Loucy (cell line): ENCODE measurements at regions not wholly inside any gene's neighbourhood (a gene's known extent, or its start where the extent isn't known, plus 50 kb on each side); places are given as distances from the start of the nearest gene placed in this dataset.

Experiments used
- H2AFZ ChIP-seq: fragments of 200-600 bp; sonication (generic); 2 replicates; pipeline ENCODE4 v1.6.0; 2016; ENCODE audit warnings: antibody characterized with exemption, mild to moderate bottlenecking, low read length, moderate library complexity
- H3F3A ChIP-seq: fragments of 200-600 bp; 2 replicates; pipeline ENCODE4 v1.6.0; 2016; ENCODE audit warnings: antibody characterized with exemption, low read depth, mild to moderate bottlenecking
- H3K27me3 ChIP-seq: fragments of 200-600 bp; sonication (generic); 2 replicates; pipeline ENCODE4 v1.6.1; 2014; ENCODE audit warnings: low read length, mild to moderate bottlenecking; ENCODE audit not compliant: insufficient read depth, poor library complexity, severe bottlenecking
- H3K36me3 ChIP-seq: fragments of 200-600 bp; sonication (generic); 2 replicates; pipeline ENCODE4 v1.6.1; 2016; ENCODE audit warnings: low read length; ENCODE audit not compliant: insufficient read depth
- H3K4me1 ChIP-seq: fragments of 200-600 bp; sonication (generic); 2 replicates; pipeline ENCODE4 v1.5.1; 2014; ENCODE audit warnings: low read length, mild to moderate bottlenecking; ENCODE audit not compliant: insufficient read depth, poor library complexity, severe bottlenecking
- H3K4me2 ChIP-seq: fragments of 200-600 bp; sonication (generic); 2 replicates; pipeline ENCODE4 v1.6.0; 2014; ENCODE audit warnings: antibody characterized with exemption, low read length, low read depth, mild to moderate bottlenecking; ENCODE audit not compliant: poor library complexity, severe bottlenecking
- H3K4me3 ChIP-seq: fragments of 200-600 bp; sonication (generic); 2 replicates; pipeline ENCODE4 v1.5.1; 2014; ENCODE audit warnings: low read length, mild to moderate bottlenecking, mixed read lengths; ENCODE audit not compliant: poor library complexity, severe bottlenecking
- H3K79me2 ChIP-seq: fragments of 200-600 bp; sonication (generic); 2 replicates; pipeline ENCODE4 v1.6.1; 2014; ENCODE audit warnings: low read length; ENCODE audit not compliant: insufficient read depth
- H3K9ac ChIP-seq: fragments of 200-600 bp; sonication (generic); 2 replicates; pipeline ENCODE4 v1.6.0; 2014; ENCODE audit warnings: mild to moderate bottlenecking, low read depth, low read length, moderate library complexity; ENCODE audit not compliant: poor library complexity, severe bottlenecking
- H3K9me2 ChIP-seq: fragments of 200-600 bp; sonication (generic); replicated peaks from 2 replicates; pipeline ENCODE4 v1.6.1; 2016; ENCODE audit warnings: low read depth, low read length, mixed read lengths
- H3K9me3 ChIP-seq: fragments of 200-600 bp; sonication (generic); 2 replicates; pipeline ENCODE4 v1.6.1; 2014; ENCODE audit warnings: mild to moderate bottlenecking, antibody characterized with exemption, low read length, low read depth; ENCODE audit not compliant: insufficient read depth
- H4K20me1 ChIP-seq: fragments of 200-600 bp; sonication (generic); 2 replicates; pipeline ENCODE4 v1.6.0; 2014; ENCODE audit warnings: antibody characterized with exemption, low read length, mild to moderate bottlenecking; ENCODE audit not compliant: insufficient read depth, poor library complexity, severe bottlenecking
- EZH2phosphoT487 ChIP-seq: fragments of 200-600 bp; IDR thresholded peaks from 2 replicates; pipeline ENCODE4 v1.6.1; 2018; ENCODE audit warnings: antibody characterized with exemption, mild to moderate bottlenecking, moderate library complexity, borderline replicate concordance
- TF ChIP-seq, protein P1 (sequence below): fragments of 200-600 bp; sonication (generic); conservative IDR thresholded peaks from 2 replicates; pipeline ENCODE4 v1.5.1; 2014; ENCODE audit warnings: mild to moderate bottlenecking, antibody characterized with exemption, low read length

DNA sequence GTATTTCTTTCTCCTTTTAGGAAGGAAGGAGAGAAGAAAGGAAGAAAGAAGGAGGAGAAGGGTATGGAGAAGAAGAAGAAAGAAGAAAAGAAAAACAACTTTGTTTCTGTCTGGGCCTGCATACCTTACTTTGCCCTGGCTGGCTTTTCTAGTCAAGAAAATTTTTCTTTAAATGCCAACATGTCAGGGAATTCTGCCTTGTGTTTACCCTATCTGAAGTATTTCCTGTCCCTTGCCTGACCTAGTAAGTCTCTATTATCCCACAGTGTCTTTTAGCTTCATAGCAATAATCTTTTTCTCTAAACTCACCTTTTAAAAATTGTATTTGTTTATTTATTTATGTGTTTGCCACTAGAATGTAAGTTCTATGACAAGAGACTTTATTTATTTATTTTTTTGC, 1864.1 kb downstream of the EFNA5 start:
- H3K36me3 ChIP-seq = no peaks in the 10 kb centered on the region
- no peaks in the 10 kb centered on the region for H3K79me2 ChIP-seq
- no peaks in the 10 kb centered on the region for H3F3A ChIP-seq
- H4K20me1 ChIP-seq = no peaks in the 10 kb centered on the region
- H3K27me3 ChIP-seq = no peaks in the 10 kb centered on the region
- no peaks in the 10 kb centered on the region for H3K9me3 ChIP-seq
- H3K9me2 ChIP-seq = no peaks in the 10 kb centered on the region
- no peaks in the 10 kb centered on the region for H3K4me1 ChIP-seq
- TF ChIP-seq, protein P1, sequence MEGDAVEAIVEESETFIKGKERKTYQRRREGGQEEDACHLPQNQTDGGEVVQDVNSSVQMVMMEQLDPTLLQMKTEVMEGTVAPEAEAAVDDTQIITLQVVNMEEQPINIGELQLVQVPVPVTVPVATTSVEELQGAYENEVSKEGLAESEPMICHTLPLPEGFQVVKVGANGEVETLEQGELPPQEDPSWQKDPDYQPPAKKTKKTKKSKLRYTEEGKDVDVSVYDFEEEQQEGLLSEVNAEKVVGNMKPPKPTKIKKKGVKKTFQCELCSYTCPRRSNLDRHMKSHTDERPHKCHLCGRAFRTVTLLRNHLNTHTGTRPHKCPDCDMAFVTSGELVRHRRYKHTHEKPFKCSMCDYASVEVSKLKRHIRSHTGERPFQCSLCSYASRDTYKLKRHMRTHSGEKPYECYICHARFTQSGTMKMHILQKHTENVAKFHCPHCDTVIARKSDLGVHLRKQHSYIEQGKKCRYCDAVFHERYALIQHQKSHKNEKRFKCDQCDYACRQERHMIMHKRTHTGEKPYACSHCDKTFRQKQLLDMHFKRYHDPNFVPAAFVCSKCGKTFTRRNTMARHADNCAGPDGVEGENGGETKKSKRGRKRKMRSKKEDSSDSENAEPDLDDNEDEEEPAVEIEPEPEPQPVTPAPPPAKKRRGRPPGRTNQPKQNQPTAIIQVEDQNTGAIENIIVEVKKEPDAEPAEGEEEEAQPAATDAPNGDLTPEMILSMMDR = no peak
- no peak for TF ChIP-seq EZH2phosphoT487
- H3K4me2 ChIP-seq = no peak overlapping the region
- no peak overlapping the region for H3K4me3 ChIP-seq
- H2AFZ ChIP-seq = no peak overlapping the region
- H3K9ac ChIP-seq = no peak overlapping the region

DNA sequence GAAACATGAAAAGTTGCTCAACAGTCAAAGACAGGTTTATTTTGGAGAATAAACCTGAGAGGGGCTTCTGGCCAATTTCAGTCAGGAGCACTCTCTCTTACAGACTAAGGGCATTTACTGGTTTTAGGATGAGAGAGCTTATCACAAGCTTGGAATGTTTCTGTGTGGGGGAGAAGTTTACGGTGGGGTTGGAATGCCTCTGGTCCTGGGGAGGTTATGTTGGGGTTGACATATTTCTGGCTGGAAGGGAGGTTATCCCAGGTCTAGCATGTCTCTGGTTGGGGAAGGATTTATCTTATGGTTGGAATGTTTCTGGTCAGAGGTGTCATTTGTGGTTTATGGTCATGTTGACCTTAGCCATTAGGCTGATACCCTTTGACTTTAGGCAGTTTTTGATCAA, 1867.3 kb downstream of the EFNA5 start:
- no peaks in the 10 kb centered on the region for H3K27me3 ChIP-seq
- H4K20me1 ChIP-seq = no peaks in the 10 kb centered on the region
- H3K79me2 ChIP-seq = no peaks in the 10 kb centered on the region
- H3K36me3 ChIP-seq = no peaks in the 10 kb centered on the region
- H2AFZ ChIP-seq = no peak overlapping the region
- H3K4me2 ChIP-seq = no peak overlapping the region
- H3K9ac ChIP-seq = no peak overlapping the region
- no peaks in the 10 kb centered on the region for H3F3A ChIP-seq
- H3K4me1 ChIP-seq = no peaks in the 10 kb centered on the region
- TF ChIP-seq, protein P1 = no peak
- TF ChIP-seq EZH2phosphoT487 = no peak
- H3K9me3 ChIP-seq = no peaks in the 10 kb centered on the region
- no peak overlapping the region for H3K4me3 ChIP-seq
- H3K9me2 ChIP-seq = no peaks in the 10 kb centered on the region

DNA sequence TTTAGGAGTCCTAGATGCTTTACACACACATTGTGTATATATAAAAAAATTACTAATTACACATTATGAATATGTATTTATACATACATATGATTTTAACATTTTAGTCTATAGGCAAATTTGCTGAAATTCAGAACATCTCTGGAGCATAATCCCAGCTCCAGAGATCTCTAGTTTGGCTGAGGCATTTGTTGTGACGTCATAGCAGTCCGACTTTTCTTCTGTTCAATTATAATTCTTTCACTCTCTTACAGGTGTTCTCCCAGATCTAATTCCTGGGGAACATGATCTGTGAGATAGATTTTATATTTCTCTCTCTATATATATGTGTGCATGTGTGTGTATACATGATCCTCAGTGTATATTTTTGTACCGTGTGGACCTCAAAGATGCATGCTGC, 1876.2 kb downstream of the EFNA5 start:
- TF ChIP-seq, protein P1 = no peak
- TF ChIP-seq EZH2phosphoT487 = no peak
- H3K27me3 ChIP-seq = no peaks in the 10 kb centered on the region
- H3K79me2 ChIP-seq = no peaks in the 10 kb centered on the region
- no peaks in the 10 kb centered on the region for H3K4me1 ChIP-seq
- no peaks in the 10 kb centered on the region for H3K9me2 ChIP-seq
- no peaks in the 10 kb centered on the region for H3F3A ChIP-seq
- H3K9me3 ChIP-seq = no peaks in the 10 kb centered on the region
- no peaks in the 10 kb centered on the region for H3K36me3 ChIP-seq
- no peaks in the 10 kb centered on the region for H4K20me1 ChIP-seq
- no peak overlapping the region for H3K4me3 ChIP-seq
- no peak overlapping the region for H3K4me2 ChIP-seq
- no peak overlapping the region for H3K9ac ChIP-seq
- H2AFZ ChIP-seq = no peak overlapping the region
